Type B pancreatic cell (in vitro differentiated cells): ENCODE measurements at regions not wholly inside any gene's neighbourhood (a gene's known extent, or its start where the extent isn't known, plus 50 kb on each side); places are given as distances from the start of the nearest gene placed in this dataset.

ENCODE experiments used
- DNase-seq: peaks from one replicate; pipeline ENCODE4 v3.0.0; 2021; ENCODE audit warnings: mixed read lengths; ENCODE audit not compliant: unreplicated experiment; ENCODE audit errors: extremely low spot score
- H3K27ac Mint-ChIP-seq: 2 replicates; pipeline ENCODE4 v1.8.0; 2021; ENCODE audit warnings: mild to moderate bottlenecking, mixed read lengths
- H3K27me3 Mint-ChIP-seq: 2 replicates; pipeline ENCODE4 v1.8.0; 2021; ENCODE audit warnings: mixed read lengths
- H3K36me3 Mint-ChIP-seq: 2 replicates; pipeline ENCODE4 v1.8.0; 2021; ENCODE audit warnings: mixed read lengths
- H3K4me1 Mint-ChIP-seq: one replicate; pipeline ENCODE4 v1.8.0; 2021; ENCODE audit warnings: mixed read lengths; ENCODE audit not compliant: unreplicated experiment
- H3K4me3 Mint-ChIP-seq: 2 replicates; pipeline ENCODE4 v1.8.0; 2021; ENCODE audit warnings: mild to moderate bottlenecking, mixed read lengths
- H3K9me3 Mint-ChIP-seq: 2 replicates; pipeline ENCODE4 v1.8.0; 2021; ENCODE audit warnings: mixed read lengths
- CTCF ChIP-seq: fragments of 200-600 bp; sonication (generic); conservative IDR thresholded peaks from 2 replicates; pipeline ENCODE4 v1.5.0; 2021; ENCODE audit warnings: antibody characterized with exemption, mild to moderate bottlenecking

GRCh38 chr11:70743941-70744351 lies 345.6 kb downstream of the CTTN start:
- Mint-ChIP-seq H3K36me3 (no peaks in the 10 kb centered on the region), H3K27ac (no peak overlapping the region), H3K4me3 (no peak overlapping the region), H3K4me1 (peaks cover 26% of the 10 kb centered on the region), H3K9me3 (no peaks in the 10 kb centered on the region), H3K27me3 (no peaks in the 10 kb centered on the region)
- no peak for DNase-seq
- no peak for TF ChIP-seq CTCF

GRCh38 chr11:70744396-70745185 lies 346.3 kb downstream of the CTTN start:
- Mint-ChIP-seq H3K36me3 (no peaks in the 10 kb centered on the region), H3K4me1 (peaks cover 26% of the 10 kb centered on the region), H3K27me3 (no peaks in the 10 kb centered on the region), H3K27ac (no peak overlapping the region), H3K4me3 (no peak overlapping the region), H3K9me3 (no peaks in the 10 kb centered on the region)
- TF ChIP-seq CTCF = no peak
- DNase-seq = no peak

GRCh38 chr11:70745451-70745850 lies 347.1 kb downstream of the CTTN start:
- Mint-ChIP-seq H3K4me3 (no peak overlapping the region), H3K4me1 (peaks cover 24% of the 10 kb centered on the region)

GRCh38 chr11:70745941-70746340 lies 347.6 kb downstream of the CTTN start:
- Mint-ChIP-seq H3K27ac (no peak overlapping the region), H3K27me3 (no peaks in the 10 kb centered on the region), H3K9me3 (peaks cover under 1% of the 10 kb centered on the region), H3K4me3 (no peak overlapping the region), H3K4me1 (peaks cover 20% of the 10 kb centered on the region), H3K36me3 (peaks cover 1% of the 10 kb centered on the region)
- no peak for TF ChIP-seq CTCF
- DNase-seq = no peak

More at GRCh38 chr11:70745451-70745850, 347.1 kb downstream of the CTTN start:
- no peak overlapping the region for H3K27ac Mint-ChIP-seq
- H3K27me3 Mint-ChIP-seq = no peaks in the 10 kb centered on the region
- DNase-seq = no peak
- no peaks in the 10 kb centered on the region for H3K36me3 Mint-ChIP-seq
- TF ChIP-seq CTCF = no peak
- H3K9me3 Mint-ChIP-seq = no peaks in the 10 kb centered on the region

- Mint-ChIP-seq H3K4me1 (peaks cover 20% of the 10 kb centered on the region), H3K36me3 (peaks cover 5% of the 10 kb centered on the region)
- TF ChIP-seq CTCF = no peak
These were observed 348.0 kb downstream of the CTTN start for GRCh38 chr11:70746351-70746750.

More at GRCh38 chr11:70746351-70746750, 348.0 kb downstream of the CTTN start:
- Mint-ChIP-seq H3K27ac (no peak overlapping the region), H3K27me3 (no peaks in the 10 kb centered on the region), H3K4me3 (no peak overlapping the region), H3K9me3 (peaks cover 5% of the 10 kb centered on the region)
- DNase-seq = no peak
